CD4-positive, alpha-beta T cell treated with Interleukin-6 for 4 hours (primary cell): ENCODE measurements at regions not wholly inside any gene's neighbourhood (a gene's known extent, or its start where the extent isn't known, plus 50 kb on each side); places are given as distances from the start of the nearest gene placed in this dataset.
"Not testable (repeated sequence)": the region's sequence is repeated elsewhere in the genome, so short reads cannot be mapped to it uniquely, and the experiment has no call there.

Experiments used
- DNase-seq: peaks from one replicate; pipeline ENCODE4 v3.0.0-alpha.2; 2020; ENCODE audit warnings: mixed read lengths

- DNase-seq, result no peak
These were observed 129.6 kb downstream of the VPREB1 start for GRCh38 chr22:22374163-22374562.

DNA sequence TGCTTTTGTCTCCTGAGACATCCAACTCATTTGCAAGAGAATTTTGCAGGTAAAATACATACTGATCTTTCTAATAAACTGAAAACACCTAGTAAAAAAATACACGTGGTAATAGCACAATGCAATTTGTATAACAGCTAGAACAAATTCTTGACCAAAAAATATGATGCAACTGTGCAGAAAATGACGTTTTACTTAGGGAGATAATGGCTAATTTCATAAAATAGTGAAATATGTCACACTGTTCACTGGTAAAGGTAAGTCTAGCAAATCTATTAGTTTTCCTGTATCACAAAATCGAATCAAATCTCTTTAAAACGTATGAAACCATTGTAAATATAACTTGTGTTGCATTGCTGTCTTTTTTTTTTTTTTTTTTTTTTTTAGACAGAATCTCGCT, 130.0 kb downstream of the VPREB1 start:
- no peak for DNase-seq

- no peak for DNase-seq
These were observed 131.2 kb downstream of the VPREB1 start for GRCh38 chr22:22375576-22376351.

DNA sequence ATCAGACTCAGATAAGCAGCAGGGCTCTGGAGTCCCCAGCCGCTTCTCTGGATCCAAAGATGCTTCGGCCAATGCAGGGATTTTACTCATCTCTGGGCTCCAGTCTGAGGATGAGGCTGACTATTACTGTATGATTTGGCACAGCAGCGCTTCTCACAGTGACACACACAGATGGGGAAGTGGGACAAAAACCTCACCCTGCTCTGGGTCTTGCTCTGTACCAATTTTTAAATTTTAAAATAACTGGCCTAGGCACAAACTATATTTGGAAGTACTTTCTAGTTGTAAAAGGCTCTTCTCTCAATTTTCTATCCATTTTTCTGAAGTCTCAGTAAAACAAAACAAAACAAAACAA, 131.7 kb downstream of the VPREB1 start:
- no peak for DNase-seq

- not testable (repeated sequence) for DNase-seq
These were observed 131.7 kb downstream of the ZNF280B start for GRCh38 chr22:22376884-22377283.

- no peak for DNase-seq
These were observed 131.2 kb downstream of the ZNF280B start for GRCh38 chr22:22377335-22377734.

- no peak for DNase-seq
These were observed 129.8 kb downstream of the ZNF280B start for GRCh38 chr22:22378446-22379415.

GRCh38 chr22:22380098-22381030, 128.2 kb downstream of the ZNF280B start:
- no peak for DNase-seq

GRCh38 chr22:22381292-22381691, 127.2 kb downstream of the ZNF280B start:
- DNase-seq, result not testable (repeated sequence)

GRCh38 chr22:22384267-22384666, 124.3 kb downstream of the ZNF280B start:
- DNase-seq, result no peak

DNA sequence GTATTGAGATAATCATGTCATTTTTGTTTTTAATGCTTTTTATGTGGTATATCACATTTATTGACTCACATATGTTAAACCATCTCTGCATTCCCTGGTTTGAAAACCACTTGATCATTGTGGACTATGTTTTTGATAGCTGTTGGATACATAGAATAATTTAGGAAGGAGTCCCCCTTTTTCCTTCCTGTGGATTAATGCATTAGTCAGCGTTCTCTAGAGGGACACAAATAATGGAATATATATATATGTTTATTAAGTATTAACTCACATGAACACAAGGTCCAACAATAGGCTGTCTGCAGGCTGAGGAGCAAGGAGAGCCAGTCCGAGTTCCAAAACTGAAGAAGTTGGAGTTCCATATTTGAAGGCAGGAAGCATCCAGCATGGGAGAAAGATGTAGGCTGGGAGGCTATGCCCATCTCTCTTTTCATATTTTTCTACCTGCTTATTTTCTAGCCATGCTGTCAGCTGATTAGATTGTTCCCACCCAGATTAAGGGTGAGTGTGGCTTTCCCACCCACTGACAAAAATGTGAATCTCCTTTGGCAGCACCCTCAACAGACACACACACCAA, 123.8 kb downstream of the ZNF280B start:
- no peak for DNase-seq

DNA sequence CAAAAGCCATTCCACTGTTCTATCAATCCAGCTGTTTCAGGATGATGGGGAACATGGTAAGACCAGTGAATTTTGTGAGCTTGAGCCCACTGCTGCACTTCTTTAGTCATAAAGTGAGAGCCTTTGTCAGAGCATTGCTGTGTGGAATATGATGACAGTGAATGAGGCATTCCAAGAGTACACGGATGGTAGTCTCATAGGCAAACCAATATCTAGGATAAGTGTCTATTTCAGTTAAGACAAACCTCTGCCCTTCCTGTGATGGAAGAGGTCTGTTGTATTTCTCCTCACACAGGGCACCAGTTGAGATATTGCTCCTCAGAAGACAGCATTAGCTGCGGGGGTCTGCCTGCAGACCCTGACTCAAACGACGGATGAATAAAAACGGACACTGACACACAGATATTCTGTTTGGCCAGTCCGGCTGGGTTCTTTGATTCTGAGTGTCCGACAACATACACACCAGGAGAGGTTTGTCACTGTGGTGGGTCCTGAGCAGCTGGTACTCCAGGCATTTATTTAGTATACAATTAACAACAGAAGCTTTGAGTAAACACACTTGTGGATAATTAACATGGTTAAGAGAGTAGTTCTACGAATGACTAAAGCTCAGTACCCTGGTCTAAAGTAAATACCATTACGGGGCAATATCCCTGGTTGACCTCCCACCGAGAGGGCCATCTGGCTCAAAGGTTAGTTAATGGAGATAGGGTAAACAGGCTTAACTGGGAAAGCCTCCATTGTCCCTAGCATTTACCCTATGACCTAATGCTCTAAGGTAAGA, 121.7 kb downstream of the ZNF280B start:
- DNase-seq, result no peak

GRCh38 chr22:22387386-22387736, 121.2 kb downstream of the ZNF280B start:
- DNase-seq, result no peak

DNA sequence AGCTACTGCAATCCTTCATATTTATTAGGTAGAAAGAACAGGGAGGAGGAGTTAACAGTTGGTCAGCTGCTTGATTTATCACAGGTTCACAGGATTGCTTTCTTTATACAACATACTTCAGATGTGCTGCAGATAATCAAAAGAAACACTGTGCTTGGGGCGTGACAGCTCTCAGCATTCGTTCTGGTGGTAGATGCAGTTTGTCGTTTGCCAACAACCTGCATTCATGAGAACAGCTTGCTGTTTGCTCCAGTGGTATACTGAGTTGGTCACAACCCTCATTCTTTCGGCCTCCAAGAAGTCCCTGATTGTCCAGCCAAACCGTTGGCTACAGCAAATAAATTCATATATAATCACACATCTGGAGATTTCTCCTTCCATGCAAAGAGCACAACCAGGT, 120.5 kb downstream of the ZNF280B start:
- no peak for DNase-seq

DNA sequence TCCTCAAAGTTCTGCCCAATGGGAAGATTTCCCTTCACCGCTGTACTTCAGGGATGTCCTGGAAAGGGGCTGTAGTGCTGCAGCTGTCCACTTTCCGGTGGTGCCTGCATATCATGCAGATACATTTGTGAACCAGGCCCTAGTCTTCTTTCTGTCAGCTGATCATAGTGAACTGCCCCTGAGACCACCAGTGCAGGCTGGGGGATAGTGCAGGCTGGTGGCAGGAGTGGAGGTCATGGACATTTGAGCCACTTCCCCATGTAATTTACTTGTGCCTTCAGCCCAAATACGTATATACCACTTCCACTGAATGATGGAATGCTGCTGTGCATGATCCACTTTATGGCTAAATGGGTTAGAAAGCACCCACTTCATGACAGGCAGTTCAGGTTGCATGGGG, 120.0 kb downstream of the ZNF280B start:
- no peak for DNase-seq

DNA sequence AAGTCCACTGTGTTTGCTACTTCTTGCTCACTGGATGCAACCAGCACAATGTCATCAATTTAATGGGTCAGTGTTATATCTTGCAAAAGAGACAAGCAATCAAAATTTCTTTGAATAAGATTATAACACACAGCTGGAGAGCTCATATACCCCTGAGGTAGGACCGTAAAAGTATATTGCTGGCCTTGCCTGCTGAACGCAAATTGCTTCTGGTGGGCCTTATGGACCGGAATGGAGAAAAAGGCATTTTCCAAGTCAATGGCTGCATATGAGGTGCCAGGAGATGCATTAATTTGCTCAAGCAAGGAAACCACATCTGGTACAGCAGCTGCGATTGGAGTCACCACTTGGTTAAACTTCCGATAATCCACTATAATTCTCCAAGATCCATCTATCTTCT, 119.1 kb downstream of the ZNF280B start:
- no peak for DNase-seq

GRCh38 chr22:22390989-22391388, 117.6 kb downstream of the ZNF280B start:
- no peak for DNase-seq

DNA sequence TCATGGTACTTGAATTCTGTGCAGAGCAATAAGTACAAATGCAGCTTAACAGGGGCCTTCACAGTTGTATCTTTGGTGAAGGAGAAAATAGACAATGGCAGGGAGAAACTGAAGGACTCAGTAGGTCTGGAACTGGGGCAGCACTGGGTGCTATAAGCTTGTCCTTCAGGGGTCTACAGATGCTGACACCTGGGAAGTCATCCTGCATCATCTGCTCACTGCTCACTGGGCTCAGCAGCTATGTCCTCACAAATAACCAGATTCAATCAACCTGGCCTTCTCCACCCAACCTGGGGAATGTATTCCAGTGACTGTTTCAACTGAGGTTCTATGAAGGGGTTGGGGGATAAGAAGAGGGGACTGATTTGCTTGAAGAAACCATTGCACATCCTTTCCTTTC, 117.0 kb downstream of the ZNF280B start:
- no peak for DNase-seq

- no peak for DNase-seq
These were observed 116.4 kb downstream of the ZNF280B start for GRCh38 chr22:22392131-22392530.

DNA sequence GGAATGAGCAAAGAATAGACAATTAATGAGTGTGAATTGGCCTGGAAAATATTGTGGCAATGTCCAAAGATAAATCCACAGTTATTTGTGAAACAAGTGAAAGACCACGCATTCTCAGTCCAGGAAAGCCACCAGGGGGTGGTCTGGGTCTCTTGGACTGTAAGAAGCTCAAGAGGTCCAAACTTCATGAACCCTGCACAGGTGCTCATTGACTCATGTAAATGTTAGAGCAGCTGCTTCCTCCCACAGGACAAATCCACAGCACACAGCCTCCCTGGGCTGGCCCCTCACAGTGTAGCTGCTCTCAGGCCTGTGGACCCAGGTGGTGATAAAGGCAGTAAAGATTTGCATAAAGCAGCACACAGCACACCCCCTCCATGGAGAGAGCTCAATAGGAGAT, 114.0 kb downstream of the ZNF280B start:
- DNase-seq, result no peak

DNA sequence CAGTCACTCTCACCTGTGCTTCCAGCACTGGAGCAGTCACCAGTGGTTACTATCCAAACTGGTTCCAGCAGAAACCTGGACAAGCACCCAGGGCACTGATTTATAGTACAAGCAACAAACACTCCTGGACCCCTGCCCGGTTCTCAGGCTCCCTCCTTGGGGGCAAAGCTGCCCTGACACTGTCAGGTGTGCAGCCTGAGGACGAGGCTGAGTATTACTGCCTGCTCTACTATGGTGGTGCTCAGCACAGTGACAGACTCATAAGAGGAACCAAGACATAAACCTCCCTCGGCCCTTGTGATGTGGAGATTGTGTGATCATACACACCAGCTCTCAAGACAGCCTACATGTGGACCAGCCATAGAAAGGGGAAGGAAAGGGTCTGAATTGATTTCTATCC, 113.3 kb downstream of the ZNF280B start:
- DNase-seq, result no peak
